HCT116 (cell line): ENCODE measurements at regions not wholly inside any gene's neighbourhood (a gene's known extent, or its start where the extent isn't known, plus 50 kb on each side); places are given as distances from the start of the nearest gene placed in this dataset.

Source experiments
- ATAC-seq: fragments of 200-7000 bp; cut with Tn5 transposase; 2 replicates; pipeline ENCODE4 v1.9.1; 2020; ENCODE audit warnings: mild to moderate bottlenecking, moderate library complexity
- BruUV-seq: library from RNA; stranded (reverse); fragments of 400-500 nt; replicated peaks from 2 replicates; lab custom pipeline; 2021; lab: Mats Ljungman, UMichigan
- CTCF ChIA-PET: fragments of 300-600 bp; sonication (Branson Sonifier 250); formaldehyde crosslinking; loops from one replicate; lab custom pipeline; 2021; ENCODE audit warnings: antibody characterized with exemption; lab: Charles Lee
- POLR2A ChIA-PET: fragments of 300-600, 350-600 bp; sonication (Branson Sonifier 250); formaldehyde crosslinking; loops from one replicate; lab custom pipeline; 2021; ENCODE audit warnings: antibody characterized with exemption; lab: Charles Lee
- RAD21 ChIA-PET, 2 experiments: fragments of 300-600 bp; sonication (Branson Sonifier 250); formaldehyde crosslinking; loops; one replicate each; lab custom pipeline; 2023; ENCODE audit warnings: low total read pairs in 2 of 2; ENCODE audit not compliant: uncharacterized antibody in 2 of 2, unreplicated experiment in 2 of 2, low non-redundant PET in 1 of 2; lab: Charles Lee
- DNase-seq: peaks from one replicate; pipeline ENCODE4 v3.0.0-alpha.2; 2010; ENCODE audit warnings: low read depth, low spot score
- H2AFZ ChIP-seq: fragments of 200-600 bp; shearing (Covaris generic), sonication (generic); 2 replicates; pipeline ENCODE4 v1.6.1; 2017; ENCODE audit warnings: low read depth, mixed run types, mixed read lengths, antibody characterized with exemption, low read length; ENCODE audit not compliant: poor library complexity, severe bottlenecking
- H3K27ac ChIP-seq: 2 replicates; pipeline ENCODE4 v1.5.1; 2012; ENCODE audit warnings: low read depth, low read length
- H3K27me3 ChIP-seq: fragments of 200-600 bp; sonication (generic); 2 replicates; pipeline ENCODE4 v1.6.1; 2016; ENCODE audit warnings: mixed run types, low read length, mixed read lengths; ENCODE audit not compliant: insufficient read depth
- H3K36me3 ChIP-seq, 2 experiments: fragments of 200-500 bp in 1 of 2; fragments of 200-600 bp in 1 of 2; sonication (Bioruptor generic) in 1 of 2; sonication (generic) in 1 of 2; 2 replicates each; pipeline versions ENCODE4 v1.5.1 to v1.6.1; 2014 to 2016; ENCODE audit warnings: low read length in 2 of 2, inconsistent platforms in 1 of 2, mixed read lengths in 1 of 2, mixed run types in 1 of 2; ENCODE audit not compliant: insufficient read depth in 2 of 2, control insufficient read depth in 1 of 2
- H3K4me1 ChIP-seq, 2 experiments: fragments of 200-600 bp in 1 of 2; sonication (generic) in 1 of 2; 2 replicates each; pipeline versions ENCODE4 v1.5.1 to v1.6.1; 2012 to 2017; ENCODE audit warnings: low read length in 2 of 2, inconsistent platforms in 1 of 2, mild to moderate bottlenecking in 1 of 2, mixed read lengths in 1 of 2, mixed run types in 1 of 2, moderate library complexity in 1 of 2; ENCODE audit not compliant: insufficient read depth in 2 of 2, control insufficient read depth in 1 of 2
- H3K4me2 ChIP-seq: fragments of 200-600 bp; sonication (generic); 2 replicates; pipeline ENCODE4 v1.6.1; 2017; ENCODE audit warnings: mixed run types, low read length, mixed read lengths
- H3K4me3 ChIP-seq, 2 experiments: fragments of 200-600 bp in 1 of 2; sonication (generic) in 1 of 2; replicated peaks in 1 of 2; 2 replicates each; pipeline ENCODE4 v1.5.1; 2011 to 2016; ENCODE audit warnings: low read length in 2 of 2, control low read depth in 1 of 2, low read depth in 1 of 2, mild to moderate bottlenecking in 1 of 2, mixed read lengths in 1 of 2, mixed run types in 1 of 2
- H3K79me2 ChIP-seq: fragments of 200-600 bp; sonication (generic); 2 replicates; pipeline ENCODE4 v1.6.1; 2017; ENCODE audit warnings: mild to moderate bottlenecking, mixed run types, low read length, moderate library complexity, mixed read lengths; ENCODE audit not compliant: insufficient read depth
- H3K9ac ChIP-seq: fragments of 200-600 bp; sonication (generic); 2 replicates; pipeline ENCODE4 v1.6.1; 2016; ENCODE audit warnings: low read length, mixed read lengths
- H3K9me2 ChIP-seq: fragments of 200-600 bp; sonication (generic), shearing (Covaris generic); 2 replicates; pipeline ENCODE4 v1.6.1; 2017; ENCODE audit warnings: mixed run types, mild to moderate bottlenecking, moderate library complexity; ENCODE audit not compliant: insufficient read depth
- H3K9me3 ChIP-seq, 2 experiments: fragments of 200-500 bp in 1 of 2; fragments of 200-600 bp in 1 of 2; sonication (Bioruptor generic) in 1 of 2; sonication (generic) in 1 of 2; 2 replicates each; pipeline ENCODE4 v1.6.1; 2014 to 2017; ENCODE audit warnings: low read length in 2 of 2, mixed read lengths in 2 of 2, inconsistent platforms in 1 of 2, low read depth in 1 of 2, mild to moderate bottlenecking in 1 of 2, mixed run types in 1 of 2, moderate library complexity in 1 of 2; ENCODE audit not compliant: control insufficient read depth in 1 of 2, insufficient read depth in 1 of 2
- H4K20me1 ChIP-seq: fragments of 200-600 bp; sonication (generic), shearing (Covaris generic); 2 replicates; pipeline ENCODE4 v1.6.1; 2017; ENCODE audit warnings: mixed run types, mild to moderate bottlenecking, moderate library complexity; ENCODE audit not compliant: insufficient read depth
- CBX3 ChIP-seq: IDR thresholded peaks from 2 replicates; pipeline ENCODE4 v1.6.1; 2012; ENCODE audit warnings: low read depth
- EGR1 ChIP-seq: IDR thresholded peaks from 2 replicates; pipeline ENCODE4 v1.6.1; 2012; ENCODE audit warnings: low read depth
- EZH2 ChIP-seq: fragments of 200-600 bp; sonication (generic); IDR thresholded peaks from 2 replicates; pipeline ENCODE4 v1.6.1; 2017; ENCODE audit warnings: antibody characterized with exemption, mixed run types
- EZH2phosphoT487 ChIP-seq: fragments of 200-600 bp; IDR thresholded peaks from 2 replicates; pipeline ENCODE4 v1.6.1; 2018; ENCODE audit warnings: antibody characterized with exemption, borderline replicate concordance
- MAX ChIP-seq: IDR thresholded peaks from 2 replicates; pipeline ENCODE4 v1.6.1; 2012
- POLR2A ChIP-seq: IDR thresholded peaks from 2 replicates; pipeline ENCODE4 v1.7.0; 2011; ENCODE audit warnings: borderline replicate concordance; ENCODE audit not compliant: insufficient read depth, insufficient read length; ENCODE audit errors: extremely low read depth
- POLR2AphosphoS5 ChIP-seq: IDR thresholded peaks from 2 replicates; pipeline ENCODE4 v1.6.1; 2011; ENCODE audit warnings: mild to moderate bottlenecking, low read depth, low read length, moderate library complexity
- RAD21 ChIP-seq: IDR thresholded peaks from 2 replicates; pipeline ENCODE4 v1.6.1; 2012; ENCODE audit warnings: low read depth, mild to moderate bottlenecking
- SRF ChIP-seq: IDR thresholded peaks from 2 replicates; pipeline ENCODE4 v1.6.1; 2012; ENCODE audit warnings: low read depth
- ZBTB33 ChIP-seq: IDR thresholded peaks from 2 replicates; pipeline ENCODE4 v1.6.1; 2011; ENCODE audit warnings: mild to moderate bottlenecking, low read length, moderate library complexity; ENCODE audit not compliant: insufficient replicate concordance; ENCODE audit errors: extremely low read depth
- ZFX ChIP-seq: fragments of 450-650 bp; IDR thresholded peaks from 2 replicates; pipeline ENCODE4 v1.6.1; 2017
- ZNF274 ChIP-seq: fragments of 200-500 bp; sonication (Bioruptor generic); IDR thresholded peaks from 2 replicates; pipeline ENCODE4 v1.6.1; 2014; ENCODE audit warnings: mild to moderate bottlenecking, low read depth, low read length, inconsistent platforms
- intact Hi-C: fragments of 100-400 bp; cut with micrococcal nuclease; formaldehyde crosslinking; loops from 2 replicates; pipeline ENCODE4 v1.10.0; 2022
- TF ChIP-seq, protein P1 (sequence below): IDR thresholded peaks from 2 replicates; pipeline ENCODE4 v1.6.1; 2012

DNA sequence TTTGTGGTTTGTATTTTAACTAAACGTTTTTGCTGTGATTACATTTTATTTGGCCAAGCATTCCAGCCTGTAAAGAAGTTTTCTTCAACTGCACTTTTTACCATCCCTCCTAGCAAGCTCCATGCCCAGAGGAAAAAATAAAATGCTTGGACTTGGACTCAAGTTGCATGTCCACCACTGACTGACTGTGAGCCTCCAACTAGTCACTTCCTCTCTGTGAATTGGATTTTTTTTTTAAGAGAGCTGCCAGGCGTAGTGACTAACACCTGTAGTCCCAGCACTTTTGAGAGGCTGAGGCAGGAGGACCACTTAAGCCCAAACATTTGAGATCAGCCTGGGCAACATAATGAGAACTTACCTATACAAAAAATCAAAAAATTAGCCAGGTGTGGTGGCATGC, 1185.2 kb upstream of the PIK3C3 start:
- ChIA-PET POLR2A (no interaction called here), CTCF (no interaction called here), RAD21 (no interaction called here)
- ATAC-seq (no peak), DNase-seq (no peak)
- Histone ChIP-seq H2AFZ (no peak overlapping the region), H4K20me1 (no peaks in the 10 kb centered on the region), H3K36me3 (no peaks in the 10 kb centered on the region), H3K9me3 (peaks cover 3 to 11% of the 10 kb centered on the region in 2 experiments; a peak in 2 of 4 replicates), H3K9ac (no peak overlapping the region), H3K9me2 (no peaks in the 10 kb centered on the region), H3K27me3 (no peaks in the 10 kb centered on the region), H3K4me1 (no peaks in the 10 kb centered on the region), H3K27ac (no peak overlapping the region), H3K79me2 (no peaks in the 10 kb centered on the region), H3K4me2 (no peak overlapping the region), H3K4me3 (no peak overlapping the region)
- no TSS peak for BruUV-seq
- intact Hi-C loops: no loop called here
- TF ChIP-seq MAX: no peak
- TF ChIP-seq ZNF274: no peak
- TF ChIP-seq ZBTB33: no peak
- TF ChIP-seq CBX3: no peak

- no peaks in the 10 kb centered on the region for H3K27me3 ChIP-seq
- RAD21 ChIA-PET: no interaction called here
- no peak overlapping the region for H3K4me2 ChIP-seq
- H3K9me3 ChIP-seq: peaks cover 4 to 9% of the 10 kb centered on the region in 2 experiments; a peak in 2 of 4 replicates
- no peaks in the 10 kb centered on the region for H3K79me2 ChIP-seq
- no peak for ATAC-seq
- TF ChIP-seq POLR2A: no peak
- no peak for TF ChIP-seq ZFX
- no peak for TF ChIP-seq EZH2phosphoT487
- no peak for TF ChIP-seq POLR2AphosphoS5
- no peak for TF ChIP-seq EZH2
- no peak for TF ChIP-seq EGR1
- TF ChIP-seq, protein P1, sequence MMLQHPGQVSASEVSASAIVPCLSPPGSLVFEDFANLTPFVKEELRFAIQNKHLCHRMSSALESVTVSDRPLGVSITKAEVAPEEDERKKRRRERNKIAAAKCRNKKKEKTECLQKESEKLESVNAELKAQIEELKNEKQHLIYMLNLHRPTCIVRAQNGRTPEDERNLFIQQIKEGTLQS: no peak
- TF ChIP-seq MAX: no peak
- TF ChIP-seq SRF: no peak
- no peak for TF ChIP-seq RAD21
- TF ChIP-seq, all 23 proteins: peak for 0
- H3K9me2 ChIP-seq: no peaks in the 10 kb centered on the region
- no peak overlapping the region for H3K27ac ChIP-seq
- no peak overlapping the region for H3K4me3 ChIP-seq
- H3K4me1 ChIP-seq: no peaks in the 10 kb centered on the region
- H3K9ac ChIP-seq: no peak overlapping the region
- no peak overlapping the region for H2AFZ ChIP-seq
- no peaks in the 10 kb centered on the region for H3K36me3 ChIP-seq
- intact Hi-C loops: no loop called here
- ChIA-PET POLR2A (no interaction called here), CTCF (no interaction called here)
- BruUV-seq: no TSS peak
- no peaks in the 10 kb centered on the region for H4K20me1 ChIP-seq
- DNase-seq: no peak
Observed at GRCh38 chr18:40760251-40760650, 1194.8 kb upstream of the PIK3C3 start.
